ENCODE measurements at regions not wholly inside any gene's neighbourhood (a gene's known extent, or its start where the extent isn't known, plus 50 kb on each side); places are given as distances from the start of the nearest gene placed in this dataset.
"Not testable (repeated sequence)": the region's sequence is repeated elsewhere in the genome, so short reads cannot be mapped to it uniquely, and the experiment has no call there.

GRCh38 chr14:71454513-71455332 lies 477.5 kb upstream of the RGS6 start:
- no peak for DNase-seq (ENCODE audit: extremely low read depth, low read depth)
- H3K4me3 ChIP-seq (replicated peaks; ENCODE audit: low read depth, low read length) = no peak overlapping the region
- no peak for TF ChIP-seq CTCF (IDR thresholded peaks at IDR 0.05; ENCODE audit: low read depth, low read length, missing control alignments)

- TF ChIP-seq CTCF (IDR thresholded peaks at IDR 0.05; ENCODE audit: low read depth, low read length, missing control alignments) = no peak
- H3K4me3 ChIP-seq (replicated peaks; ENCODE audit: low read depth, low read length) = no peak overlapping the region
- DNase-seq (ENCODE audit: extremely low read depth, low read depth) = no peak
Observed at GRCh38 chr14:71460091-71460490, 472.1 kb upstream of the RGS6 start.

GRCh38 chr14:71461617-71462016 lies 470.6 kb upstream of the RGS6 start:
- H3K4me3 ChIP-seq (replicated peaks; ENCODE audit: low read depth, low read length); DNase-seq (ENCODE audit: extremely low read depth, low read depth): not testable (repeated sequence)

GRCh38 chr14:71463807-71464206 lies 468.4 kb upstream of the RGS6 start:
- H3K4me3 ChIP-seq (replicated peaks; ENCODE audit: low read depth, low read length) = no peak overlapping the region
- DNase-seq (ENCODE audit: extremely low read depth, low read depth) = no peak
- TF ChIP-seq CTCF (IDR thresholded peaks at IDR 0.05; ENCODE audit: low read depth, low read length, missing control alignments) = no peak

- no peak for TF ChIP-seq CTCF (IDR thresholded peaks at IDR 0.05; ENCODE audit: low read depth, low read length, missing control alignments)
- no peak overlapping the region for H3K4me3 ChIP-seq (replicated peaks; ENCODE audit: low read depth, low read length)
- DNase-seq (ENCODE audit: extremely low read depth, low read depth) = no peak
Observed at GRCh38 chr14:71464840-71465239, 467.4 kb upstream of the RGS6 start.

- no peak for DNase-seq (ENCODE audit: extremely low read depth, low read depth)
- no peak overlapping the region for H3K4me3 ChIP-seq (replicated peaks; ENCODE audit: low read depth, low read length)
- no peak for TF ChIP-seq CTCF (IDR thresholded peaks at IDR 0.05; ENCODE audit: low read depth, low read length, missing control alignments)
Observed at GRCh38 chr14:71465316-71465715, 466.9 kb upstream of the RGS6 start.

GRCh38 chr14:71466251-71466650 lies 466.0 kb upstream of the RGS6 start:
- no peak for TF ChIP-seq CTCF (IDR thresholded peaks at IDR 0.05; ENCODE audit: low read depth, low read length, missing control alignments)
- no peak overlapping the region for H3K4me3 ChIP-seq (replicated peaks; ENCODE audit: low read depth, low read length)
- no peak for DNase-seq (ENCODE audit: extremely low read depth, low read depth)

Data from HFF-Myc (cell line).